ENCODE measurements at regions not wholly inside any gene's neighbourhood (a gene's known extent, or its start where the extent isn't known, plus 50 kb on each side); places are given as distances from the start of the nearest gene placed in this dataset.

DNA sequence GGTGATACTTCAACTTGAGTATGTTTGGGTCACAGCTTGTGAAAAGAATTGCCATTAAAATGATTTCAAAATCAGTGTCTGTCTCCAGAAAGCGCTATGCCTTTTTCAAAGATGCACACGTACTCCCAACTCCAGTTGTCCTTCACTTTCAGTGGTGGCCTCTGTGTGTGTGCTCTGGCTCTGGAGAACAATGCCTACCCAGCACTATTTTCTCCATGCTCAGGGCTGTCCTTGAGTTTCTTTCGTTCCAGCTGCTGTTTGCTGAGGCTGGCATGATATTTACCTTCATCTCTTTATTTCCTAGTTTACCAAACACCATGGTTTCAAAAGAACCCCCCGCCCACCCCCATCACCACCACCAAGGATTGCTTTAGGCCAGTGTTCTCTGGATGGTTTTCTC is 136.8 kb downstream of the QRSL1 start:
- no peaks in the 10 kb centered on the region for H3K36me3 ChIP-seq (ENCODE audit: insufficient read depth, low read length)
- no peak overlapping the region for H3K4me2 ChIP-seq (ENCODE audit: low read length)
- no peaks in the 10 kb centered on the region for H4K20me1 ChIP-seq (ENCODE audit: insufficient read depth)
- no peaks in the 10 kb centered on the region for H3K27me3 ChIP-seq (ENCODE audit: insufficient read depth, low read depth, low read length)
- H3K9me2 ChIP-seq (ENCODE audit: insufficient read depth, low read length), result no peaks in the 10 kb centered on the region
- no peak overlapping the region for H2AFZ ChIP-seq (ENCODE audit: low read depth, low read length)
- no peaks in the 10 kb centered on the region for H3K79me2 ChIP-seq (replicated peaks; ENCODE audit: insufficient read depth, low read length)
- TF ChIP-seq EP300 (conservative IDR thresholded peaks at IDR 0.05; ENCODE audit: poor library complexity, severe bottlenecking) (no peak), SMC3 (conservative IDR thresholded peaks at IDR 0.05; ENCODE audit: poor library complexity) (no peak), POLR2AphosphoS5 (IDR thresholded peaks at IDR 0.05) (no peak), MXI1 (conservative IDR thresholded peaks at IDR 0.05; ENCODE audit: poor library complexity, severe bottlenecking) (no peak), TAF1 (IDR thresholded peaks at IDR 0.05; ENCODE audit: low read depth) (no peak), RAD21 (conservative IDR thresholded peaks at IDR 0.05) (no peak), EZH2 (IDR thresholded peaks at IDR 0.05; ENCODE audit: borderline replicate concordance, insufficient read depth, low read length, poor library complexity, severe bottlenecking) (no peak)
- TF ChIP-seq, protein P1, sequence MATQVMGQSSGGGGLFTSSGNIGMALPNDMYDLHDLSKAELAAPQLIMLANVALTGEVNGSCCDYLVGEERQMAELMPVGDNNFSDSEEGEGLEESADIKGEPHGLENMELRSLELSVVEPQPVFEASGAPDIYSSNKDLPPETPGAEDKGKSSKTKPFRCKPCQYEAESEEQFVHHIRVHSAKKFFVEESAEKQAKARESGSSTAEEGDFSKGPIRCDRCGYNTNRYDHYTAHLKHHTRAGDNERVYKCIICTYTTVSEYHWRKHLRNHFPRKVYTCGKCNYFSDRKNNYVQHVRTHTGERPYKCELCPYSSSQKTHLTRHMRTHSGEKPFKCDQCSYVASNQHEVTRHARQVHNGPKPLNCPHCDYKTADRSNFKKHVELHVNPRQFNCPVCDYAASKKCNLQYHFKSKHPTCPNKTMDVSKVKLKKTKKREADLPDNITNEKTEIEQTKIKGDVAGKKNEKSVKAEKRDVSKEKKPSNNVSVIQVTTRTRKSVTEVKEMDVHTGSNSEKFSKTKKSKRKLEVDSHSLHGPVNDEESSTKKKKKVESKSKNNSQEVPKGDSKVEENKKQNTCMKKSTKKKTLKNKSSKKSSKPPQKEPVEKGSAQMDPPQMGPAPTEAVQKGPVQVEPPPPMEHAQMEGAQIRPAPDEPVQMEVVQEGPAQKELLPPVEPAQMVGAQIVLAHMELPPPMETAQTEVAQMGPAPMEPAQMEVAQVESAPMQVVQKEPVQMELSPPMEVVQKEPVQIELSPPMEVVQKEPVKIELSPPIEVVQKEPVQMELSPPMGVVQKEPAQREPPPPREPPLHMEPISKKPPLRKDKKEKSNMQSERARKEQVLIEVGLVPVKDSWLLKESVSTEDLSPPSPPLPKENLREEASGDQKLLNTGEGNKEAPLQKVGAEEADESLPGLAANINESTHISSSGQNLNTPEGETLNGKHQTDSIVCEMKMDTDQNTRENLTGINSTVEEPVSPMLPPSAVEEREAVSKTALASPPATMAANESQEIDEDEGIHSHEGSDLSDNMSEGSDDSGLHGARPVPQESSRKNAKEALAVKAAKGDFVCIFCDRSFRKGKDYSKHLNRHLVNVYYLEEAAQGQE (IDR thresholded peaks at IDR 0.05; ENCODE audit: borderline replicate concordance), result no peak
- TF ChIP-seq, protein P2, sequence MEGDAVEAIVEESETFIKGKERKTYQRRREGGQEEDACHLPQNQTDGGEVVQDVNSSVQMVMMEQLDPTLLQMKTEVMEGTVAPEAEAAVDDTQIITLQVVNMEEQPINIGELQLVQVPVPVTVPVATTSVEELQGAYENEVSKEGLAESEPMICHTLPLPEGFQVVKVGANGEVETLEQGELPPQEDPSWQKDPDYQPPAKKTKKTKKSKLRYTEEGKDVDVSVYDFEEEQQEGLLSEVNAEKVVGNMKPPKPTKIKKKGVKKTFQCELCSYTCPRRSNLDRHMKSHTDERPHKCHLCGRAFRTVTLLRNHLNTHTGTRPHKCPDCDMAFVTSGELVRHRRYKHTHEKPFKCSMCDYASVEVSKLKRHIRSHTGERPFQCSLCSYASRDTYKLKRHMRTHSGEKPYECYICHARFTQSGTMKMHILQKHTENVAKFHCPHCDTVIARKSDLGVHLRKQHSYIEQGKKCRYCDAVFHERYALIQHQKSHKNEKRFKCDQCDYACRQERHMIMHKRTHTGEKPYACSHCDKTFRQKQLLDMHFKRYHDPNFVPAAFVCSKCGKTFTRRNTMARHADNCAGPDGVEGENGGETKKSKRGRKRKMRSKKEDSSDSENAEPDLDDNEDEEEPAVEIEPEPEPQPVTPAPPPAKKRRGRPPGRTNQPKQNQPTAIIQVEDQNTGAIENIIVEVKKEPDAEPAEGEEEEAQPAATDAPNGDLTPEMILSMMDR (IDR thresholded peaks at IDR 0.05; ENCODE audit: poor library complexity, severe bottlenecking), result no peak
- H3K4me3 ChIP-seq (ENCODE audit: low read length), result no peak overlapping the region
- H3K9me3 ChIP-seq (ENCODE audit: low read length), result no peaks in the 10 kb centered on the region
- no peak overlapping the region for H3K9ac ChIP-seq (ENCODE audit: low read length)
- H3F3A ChIP-seq (ENCODE audit: insufficient read depth, low read length, poor library complexity, severe bottlenecking), result no peaks in the 10 kb centered on the region
- H3K27ac ChIP-seq (ENCODE audit: low read length), result no peak overlapping the region

DNA sequence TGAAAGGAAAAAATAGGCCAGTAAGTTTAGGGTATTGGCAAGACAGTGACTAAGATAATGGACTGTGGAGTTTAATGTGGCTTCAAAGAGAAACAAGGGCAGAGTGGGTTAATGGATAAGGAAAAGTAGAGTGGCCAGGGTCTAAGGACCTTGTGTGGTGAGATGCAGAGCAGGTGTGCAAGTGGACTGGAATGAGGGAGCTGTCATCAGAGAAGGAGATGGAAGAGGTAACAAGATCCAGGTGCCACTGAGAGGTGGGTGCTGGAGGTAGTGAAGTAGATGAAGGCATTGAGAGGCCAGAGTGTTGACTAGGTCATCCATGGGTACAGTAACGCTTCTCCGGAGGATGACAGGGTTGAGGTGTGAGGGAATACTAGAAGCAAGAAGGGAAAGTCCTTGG is 136.1 kb downstream of the QRSL1 start:
- Histone ChIP-seq H4K20me1 (ENCODE audit: insufficient read depth) (no peaks in the 10 kb centered on the region), H3F3A (ENCODE audit: insufficient read depth, low read length, poor library complexity, severe bottlenecking) (no peaks in the 10 kb centered on the region), H3K4me3 (ENCODE audit: low read length) (no peak overlapping the region), H3K9me3 (ENCODE audit: low read length) (no peaks in the 10 kb centered on the region), H3K79me2 (replicated peaks; ENCODE audit: insufficient read depth, low read length) (no peaks in the 10 kb centered on the region), H3K36me3 (ENCODE audit: insufficient read depth, low read length) (no peaks in the 10 kb centered on the region), H3K9ac (ENCODE audit: low read length) (no peak overlapping the region), H3K4me2 (ENCODE audit: low read length) (no peak overlapping the region), H3K27ac (ENCODE audit: low read length) (no peak overlapping the region), H3K9me2 (ENCODE audit: insufficient read depth, low read length) (no peaks in the 10 kb centered on the region), H2AFZ (ENCODE audit: low read depth, low read length) (no peak overlapping the region), H3K27me3 (ENCODE audit: insufficient read depth, low read depth, low read length) (no peaks in the 10 kb centered on the region)
- TF ChIP-seq RAD21 (conservative IDR thresholded peaks at IDR 0.05) (no peak), MXI1 (conservative IDR thresholded peaks at IDR 0.05; ENCODE audit: poor library complexity, severe bottlenecking) (no peak), EP300 (conservative IDR thresholded peaks at IDR 0.05; ENCODE audit: poor library complexity, severe bottlenecking) (no peak)

Measured in neural cell (in vitro differentiated cells).